Activated B cell treated with CpG ODN at 0.5 μM for 24 hours (primary cell): ENCODE measurements at regions not wholly inside any gene's neighbourhood (a gene's known extent, or its start where the extent isn't known, plus 50 kb on each side); places are given as distances from the start of the nearest gene placed in this dataset.

Source experiments
- ATAC-seq: fragments of 200-7000 bp; cut with Tn5 transposase; one replicate; pipeline ENCODE4 v1.10.0; 2021; ENCODE audit warnings: low read depth, mild to moderate bottlenecking, moderate library complexity
- CTCF ChIA-PET: fragments of 350-600 bp; sonication (Branson Sonifier 250); formaldehyde crosslinking; loops from one replicate; lab custom pipeline; 2021; ENCODE audit warnings: antibody characterized with exemption; lab: Charles Lee
- POLR2A ChIA-PET: fragments of 350-600 bp; sonication (Branson Sonifier 250); formaldehyde crosslinking; loops from one replicate; lab custom pipeline; 2021; ENCODE audit warnings: antibody characterized with exemption; lab: Charles Lee
- DNase-seq: peaks from one replicate; pipeline ENCODE4 v3.0.0; 2022
- H3K27ac Mint-ChIP-seq: one replicate; pipeline ENCODE4 v1.8.0; 2020; ENCODE audit warnings: mixed read lengths
- H3K27me3 Mint-ChIP-seq: one replicate; pipeline ENCODE4 v1.8.0; 2021; ENCODE audit warnings: mixed read lengths
- H3K36me3 Mint-ChIP-seq: one replicate; pipeline ENCODE4 v1.8.0; 2021; ENCODE audit warnings: low read depth, mixed read lengths
- H3K4me1 Mint-ChIP-seq: one replicate; pipeline ENCODE4 v1.8.0; 2021; ENCODE audit warnings: mixed read lengths
- H3K4me3 Mint-ChIP-seq: one replicate; pipeline ENCODE4 v1.8.0; 2020; ENCODE audit warnings: mild to moderate bottlenecking, mixed read lengths
- H3K9me3 Mint-ChIP-seq: one replicate; pipeline ENCODE4 v1.8.0; 2020; ENCODE audit warnings: mixed read lengths
- CTCF ChIP-seq: fragments of 200-600 bp; IDR thresholded peaks from one replicate; pipeline ENCODE4 v1.8.0; 2022; ENCODE audit warnings: antibody characterized with exemption, mild to moderate bottlenecking
- intact Hi-C: fragments of 100-400 bp; cut with micrococcal nuclease; formaldehyde crosslinking; loops from one replicate; pipeline ENCODE4 v1.15.1; 2024

- CTCF ChIA-PET, result no interaction called here
- Mint-ChIP-seq H3K9me3 (no peaks in the 10 kb centered on the region), H3K4me3 (no peak overlapping the region), H3K27me3 (no peaks in the 10 kb centered on the region), H3K36me3 (no peaks in the 10 kb centered on the region), H3K4me1 (no peaks in the 10 kb centered on the region), H3K27ac (no peak overlapping the region)
- ATAC-seq, result no peak
- POLR2A ChIA-PET, result no interaction called here
- intact Hi-C loops, result no loop called here
- no peak for DNase-seq
- no peak for TF ChIP-seq CTCF
These were observed 351.8 kb upstream of the CDH11 start for GRCh38 chr16:65473699-65474098.

- no peaks in the 10 kb centered on the region for H3K36me3 Mint-ChIP-seq
- TF ChIP-seq CTCF, result no peak
- no peaks in the 10 kb centered on the region for H3K9me3 Mint-ChIP-seq
- H3K4me3 Mint-ChIP-seq, result no peak overlapping the region
- intact Hi-C loops, result no loop called here
- ChIA-PET CTCF (no interaction called here), POLR2A (no interaction called here)
- no peaks in the 10 kb centered on the region for H3K27me3 Mint-ChIP-seq
- H3K4me1 Mint-ChIP-seq, result no peaks in the 10 kb centered on the region
- H3K27ac Mint-ChIP-seq, result no peak overlapping the region
- DNase-seq (no peak), ATAC-seq (no peak)
These were observed 347.3 kb upstream of the CDH11 start for GRCh38 chr16:65469116-65469515.

- H3K4me1 Mint-ChIP-seq, result no peaks in the 10 kb centered on the region
- CTCF ChIA-PET, result no interaction called here
- H3K4me3 Mint-ChIP-seq, result no peak overlapping the region
- intact Hi-C loops, result no loop called here
- TF ChIP-seq CTCF, result no peak
- no peak for DNase-seq
- H3K9me3 Mint-ChIP-seq, result no peaks in the 10 kb centered on the region
- POLR2A ChIA-PET, result no interaction called here
- no peak overlapping the region for H3K27ac Mint-ChIP-seq
- no peak for ATAC-seq
- no peaks in the 10 kb centered on the region for H3K27me3 Mint-ChIP-seq
- no peaks in the 10 kb centered on the region for H3K36me3 Mint-ChIP-seq
These were observed 346.3 kb upstream of the CDH11 start for GRCh38 chr16:65468133-65468532.

GRCh38 chr16:65463652-65464260, 341.9 kb upstream of the CDH11 start:
- TF ChIP-seq CTCF, result no peak
- no peak overlapping the region for H3K27ac Mint-ChIP-seq
- H3K36me3 Mint-ChIP-seq, result no peaks in the 10 kb centered on the region
- CTCF ChIA-PET, result no interaction called here
- H3K9me3 Mint-ChIP-seq, result no peaks in the 10 kb centered on the region
- intact Hi-C loops, result no loop called here
- ATAC-seq (no peak), DNase-seq (no peak)
- no peaks in the 10 kb centered on the region for H3K4me1 Mint-ChIP-seq
- POLR2A ChIA-PET, result no interaction called here
- H3K27me3 Mint-ChIP-seq, result no peaks in the 10 kb centered on the region
- H3K4me3 Mint-ChIP-seq, result no peak overlapping the region

GRCh38 chr16:65457084-65457483, 335.2 kb upstream of the CDH11 start:
- ChIA-PET CTCF (no interaction called here), POLR2A (no interaction called here)
- no peak for ATAC-seq
- Mint-ChIP-seq H3K27me3 (no peaks in the 10 kb centered on the region), H3K27ac (no peak overlapping the region), H3K4me3 (no peak overlapping the region), H3K9me3 (no peaks in the 10 kb centered on the region), H3K36me3 (no peaks in the 10 kb centered on the region), H3K4me1 (no peaks in the 10 kb centered on the region)
- no peak for DNase-seq
- intact Hi-C loops, result no loop called here
- TF ChIP-seq CTCF, result no peak
